ENCODE measurements at regions not wholly inside any gene's neighbourhood (a gene's known extent, or its start where the extent isn't known, plus 50 kb on each side); places are given as distances from the start of the nearest gene placed in this dataset.

- WGBS, 5 donors: 46 to 63% (median 61%) methylated on average over 3 of the region's 3 CpGs
- no peak overlapping the region for H3K27ac ChIP-seq
- TF ChIP-seq POLR2AphosphoS5 (IDR thresholded peaks at IDR 0.05) (no peak), CTCF (IDR thresholded peaks at IDR 0.05 in 8 of 11, conservative IDR thresholded peaks at IDR 0.05 in 3 of 11) (no peak), POLR2A (IDR thresholded peaks at IDR 0.05) (no peak)
- no peak for DNase-seq
- no peaks in the 10 kb centered on the region for H3K27me3 ChIP-seq (replicated peaks in 1 of 7)
- no peaks in the 10 kb centered on the region for H3K36me3 ChIP-seq
- intact Hi-C loops (cut with DNase I; ENCODE audit: low total_unique reads): no loop called here
- H3K9me3 ChIP-seq: peaks cover 0 to 5% (median 0%) of the 10 kb centered on the region in 8 donors
- H3K4me1 ChIP-seq: no peaks in the 10 kb centered on the region
- no peak overlapping the region for H3K4me3 ChIP-seq
These were observed 94.0 kb upstream of the FAR2 start for GRCh38 chr12:29054858-29055663.

- Histone ChIP-seq H3K36me3 (no peaks in the 10 kb centered on the region), H3K4me1 (peaks cover 0 to 20% (median 0%) of the 10 kb centered on the region in 6 donors), H3K4me3 (no peak overlapping the region), H3K27ac (no peak overlapping the region), H3K27me3 (replicated peaks in 1 of 7) (no peaks in the 10 kb centered on the region), H3K9me3 (peaks cover 0 to 5% (median 0%) of the 10 kb centered on the region in 8 donors)
- DNase-seq: no peak
- intact Hi-C loops (cut with DNase I; ENCODE audit: low total_unique reads): no loop called here
- WGBS, 5 donors: 59 to 73% (median 66%) methylated on average over 1 of the region's 1 CpG
- no peak for TF ChIP-seq POLR2A (IDR thresholded peaks at IDR 0.05)
- no peak for TF ChIP-seq POLR2AphosphoS5 (IDR thresholded peaks at IDR 0.05)
These were observed 83.0 kb upstream of the FAR2 start for GRCh38 chr12:29066011-29066588.

GRCh38 chr12:29067430-29067829 is 81.6 kb upstream of the FAR2 start:
- Histone ChIP-seq H3K4me1 (peaks cover 0 to 20% (median 0%) of the 10 kb centered on the region in 6 donors), H3K4me3 (no peak overlapping the region), H3K27ac (no peak overlapping the region), H3K36me3 (no peaks in the 10 kb centered on the region), H3K27me3 (replicated peaks in 1 of 7) (no peaks in the 10 kb centered on the region), H3K9me3 (no peaks in the 10 kb centered on the region)
- 42 to 72% (median 66%) methylated on average over 1 of the region's 1 CpG for WGBS, 5 donors
- intact Hi-C loops (cut with DNase I; ENCODE audit: low total_unique reads): no loop called here
- TF ChIP-seq POLR2A (IDR thresholded peaks at IDR 0.05) (no peak), POLR2AphosphoS5 (IDR thresholded peaks at IDR 0.05) (no peak), CTCF (IDR thresholded peaks at IDR 0.05 in 8 of 11, conservative IDR thresholded peaks at IDR 0.05 in 3 of 11) (no peak)
- DNase-seq: no peak

DNA sequence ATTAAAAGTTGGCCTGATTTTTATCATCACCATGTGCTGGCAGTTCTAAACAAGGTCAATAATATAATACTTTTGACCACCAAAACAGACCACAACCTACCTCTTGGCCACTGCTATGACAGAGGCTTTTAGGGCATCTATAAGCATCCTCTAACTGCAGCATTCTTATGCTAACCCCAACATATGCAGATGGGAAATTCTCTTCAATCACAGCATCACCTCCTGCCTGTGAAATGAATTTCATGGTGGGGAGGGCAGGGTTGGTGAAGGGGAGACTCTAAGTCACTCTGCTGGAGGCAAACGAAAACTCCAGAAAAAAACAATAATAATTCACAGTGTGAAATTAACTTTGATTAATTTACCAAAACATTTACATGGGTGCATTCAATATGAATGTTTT is 78.8 kb upstream of the FAR2 start:
- Histone ChIP-seq H3K9me3 (no peaks in the 10 kb centered on the region), H3K4me3 (no peak overlapping the region), H3K27me3 (replicated peaks in 1 of 7) (no peaks in the 10 kb centered on the region), H3K4me1 (peaks cover 0 to 17% (median 0%) of the 10 kb centered on the region in 6 donors), H3K36me3 (no peaks in the 10 kb centered on the region), H3K27ac (no peak overlapping the region)
- DNase-seq: no peak
- no peak for TF ChIP-seq POLR2A (IDR thresholded peaks at IDR 0.05)
- TF ChIP-seq POLR2AphosphoS5 (IDR thresholded peaks at IDR 0.05): no peak
- no peak for TF ChIP-seq CTCF (IDR thresholded peaks at IDR 0.05 in 8 of 11, conservative IDR thresholded peaks at IDR 0.05 in 3 of 11)
- 0 to 32% (median 0%) methylated on average over 1 of the region's 1 CpG for WGBS, 5 donors
- intact Hi-C loops (cut with DNase I; ENCODE audit: low total_unique reads): loop anchor here (5.0 to 10.0 kb wide), 2 partner anchors 247 to 1734 kb away; no protein-coding TSS in a partner anchor

Measured in spleen (tissue), 11 donors.